ENCODE measurements at regions not wholly inside any gene's neighbourhood (a gene's known extent, or its start where the extent isn't known, plus 50 kb on each side); places are given as distances from the start of the nearest gene placed in this dataset.
A peak's percentile ranks its signal among the peaks of the same experiment; 100 is the strongest.
"Not testable (repeated sequence)": the region's sequence is repeated elsewhere in the genome, so short reads cannot be mapped to it uniquely, and the experiment has no call there.

DNA sequence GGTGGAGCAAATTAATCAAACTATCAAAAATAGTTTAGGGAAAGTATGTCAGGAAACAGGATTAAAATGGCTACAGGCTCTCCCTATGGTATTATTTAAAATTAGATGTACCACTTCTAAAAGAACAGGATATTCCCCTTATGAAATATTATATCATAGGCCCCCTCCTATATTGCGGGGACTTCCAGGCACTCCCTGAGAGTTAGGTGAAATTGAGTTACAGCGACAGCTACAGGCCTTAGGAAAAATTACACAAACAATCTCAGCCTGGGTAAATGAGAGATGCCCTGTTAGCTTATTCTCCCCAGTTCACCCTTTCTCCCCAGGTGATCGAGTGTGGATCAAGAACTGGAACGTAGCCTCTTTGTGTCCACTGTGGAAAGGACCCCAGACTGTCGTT lies 86.7 kb upstream of the DEFB108B start:
- H3K4me1 ChIP-seq (ENCODE audit: control extremely low read depth in 1 of 4, control insufficient read depth in 4 of 4, insufficient read depth in 4 of 4, low read length in 3 of 4): peaks cover 0 to 17% (median 3%) of the 10 kb centered on the region in 4 experiments
- H3K27ac ChIP-seq (ENCODE audit: insufficient read depth in 1 of 2, low read depth in 1 of 2, low read length in 2 of 2, poor library complexity in 1 of 2, severe bottlenecking in 2 of 2); H3K27me3 ChIP-seq (replicated peaks in 2 of 5; ENCODE audit: control insufficient read depth in 4 of 5, insufficient read depth in 5 of 5, low read length in 4 of 5); DNase-seq; POLR2A ChIA-PET; CTCF ChIA-PET; H3K9me3 ChIP-seq (ENCODE audit: control extremely low read depth in 1 of 5, control insufficient read depth in 4 of 5, insufficient read depth in 2 of 5, low read depth in 1 of 5, low read length in 4 of 5); H3K4me3 ChIP-seq (ENCODE audit: control insufficient read depth in 1 of 7, extremely low read depth in 1 of 7, insufficient read depth in 4 of 7, low read depth in 2 of 7, low read length in 6 of 7); H3K36me3 ChIP-seq (ENCODE audit: control insufficient read depth in 4 of 4, insufficient read depth in 4 of 4, low read length in 3 of 4): not testable (repeated sequence)
- 47% methylated on average over 2 of the region's 5 CpGs for WGBS (ENCODE audit: insufficient coverage)

DNA sequence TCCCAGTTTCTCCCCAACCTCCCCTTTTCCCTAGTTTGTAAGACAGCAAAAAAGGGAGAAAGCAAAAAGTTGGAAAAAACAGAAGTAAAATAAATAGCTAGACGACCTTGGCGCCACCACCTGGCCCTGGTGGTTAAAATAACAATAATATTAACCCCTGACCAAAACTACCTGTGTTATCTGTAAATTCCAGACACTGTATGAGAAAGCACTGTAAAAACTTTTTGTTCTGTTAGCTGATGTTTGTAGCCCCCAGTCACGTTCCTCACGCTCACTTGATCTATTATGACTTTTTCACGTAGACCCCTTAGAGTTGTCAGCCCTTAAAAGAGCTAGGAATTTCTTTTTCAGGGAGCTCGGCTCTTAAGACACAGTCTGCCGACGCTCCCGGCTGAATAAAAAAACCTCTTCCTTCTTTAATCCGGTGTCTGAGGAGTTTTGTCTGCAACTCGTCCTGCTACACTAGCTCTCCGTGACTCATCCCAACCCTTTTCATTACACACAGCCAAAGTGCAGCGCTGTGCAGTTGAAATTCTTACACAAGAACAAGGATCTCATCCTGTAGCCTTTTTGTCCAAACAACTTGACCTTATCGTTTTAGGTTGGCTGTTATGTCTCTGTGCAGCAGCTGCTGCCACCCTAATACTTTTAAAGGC lies 83.9 kb upstream of the DEFB108B start:
- POLR2A ChIA-PET; H3K36me3 ChIP-seq (ENCODE audit: control insufficient read depth in 4 of 4, insufficient read depth in 4 of 4, low read length in 3 of 4); H3K27me3 ChIP-seq (replicated peaks in 2 of 5; ENCODE audit: control insufficient read depth in 4 of 5, insufficient read depth in 5 of 5, low read length in 4 of 5); H3K4me3 ChIP-seq (ENCODE audit: control insufficient read depth in 1 of 7, extremely low read depth in 1 of 7, insufficient read depth in 4 of 7, low read depth in 2 of 7, low read length in 6 of 7); H3K4me1 ChIP-seq (ENCODE audit: control extremely low read depth in 1 of 4, control insufficient read depth in 4 of 4, insufficient read depth in 4 of 4, low read length in 3 of 4); H3K27ac ChIP-seq (ENCODE audit: insufficient read depth in 1 of 2, low read depth in 1 of 2, low read length in 2 of 2, poor library complexity in 1 of 2, severe bottlenecking in 2 of 2); H3K9me3 ChIP-seq (ENCODE audit: control extremely low read depth in 1 of 5, control insufficient read depth in 4 of 5, insufficient read depth in 2 of 5, low read depth in 1 of 5, low read length in 4 of 5): not testable (repeated sequence)
- DNase-seq: peak in 1 of 3 donors; percentile 16
- 53% methylated on average over 10 of the region's 14 CpGs for WGBS (ENCODE audit: insufficient coverage)
- CTCF ChIA-PET: interaction anchor here (0.9 kb wide), 1 partner anchor 13 kb away, joined by 3 read pairs; no protein-coding TSS in a partner anchor

DNA sequence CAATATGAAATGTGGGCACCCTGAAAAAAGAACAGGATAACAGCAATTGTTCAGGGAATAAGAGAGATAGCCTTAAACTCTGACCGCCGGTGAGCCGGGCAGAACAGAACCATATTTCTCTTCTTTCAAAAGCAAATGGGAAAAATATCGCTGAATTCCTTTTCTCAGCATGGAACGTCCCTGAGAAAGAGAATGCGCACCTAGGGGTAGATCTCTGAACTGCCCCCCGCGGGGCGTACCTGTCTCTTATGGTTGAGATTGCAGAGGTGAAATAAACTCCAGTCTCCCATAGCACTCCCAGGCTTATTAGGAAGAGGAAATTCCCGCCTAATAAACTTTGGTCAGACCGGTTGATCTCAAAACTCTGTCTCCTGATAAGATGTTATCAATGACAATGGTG lies 82.1 kb upstream of the DEFB108B start:
- H3K27ac ChIP-seq (ENCODE audit: insufficient read depth in 1 of 2, low read depth in 1 of 2, low read length in 2 of 2, poor library complexity in 1 of 2, severe bottlenecking in 2 of 2): not testable (repeated sequence)

DNA sequence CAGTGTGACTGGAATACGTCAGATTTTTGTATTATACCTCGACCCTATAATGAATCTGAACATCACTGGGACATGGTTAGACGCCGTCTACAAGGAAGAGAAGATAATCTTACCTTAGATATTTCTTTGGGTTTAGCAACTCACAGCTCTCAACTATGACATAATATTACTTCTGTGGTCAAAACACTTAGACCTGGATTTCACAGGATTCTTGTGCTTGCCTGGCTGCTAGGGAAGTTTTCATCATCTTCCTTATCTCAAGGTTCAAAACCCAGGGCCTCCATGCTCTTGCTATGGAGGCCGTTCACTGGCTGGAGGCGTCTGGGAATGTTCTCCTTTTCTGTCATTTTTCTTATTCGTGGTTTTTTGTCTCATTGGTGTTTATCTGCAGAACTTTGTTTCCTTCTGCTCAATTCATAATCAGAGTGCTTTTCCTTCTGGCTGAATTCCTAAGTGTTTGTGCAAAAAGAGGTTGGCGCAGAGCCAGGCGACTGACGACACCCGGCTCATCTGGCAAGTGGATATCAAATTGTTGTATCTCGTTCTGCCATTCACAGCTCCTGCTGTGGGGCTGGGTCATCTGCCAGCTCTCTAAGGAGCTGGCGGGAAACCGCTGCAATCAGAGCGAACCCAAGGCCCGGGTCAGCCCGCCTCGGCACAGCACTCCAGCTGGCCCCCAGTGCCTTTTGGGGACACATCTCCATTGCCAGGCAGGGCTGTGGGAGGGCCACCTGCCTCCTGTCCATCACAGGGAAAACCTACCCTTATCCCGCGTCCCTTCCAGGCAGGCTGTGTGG lies 68.1 kb upstream of the DEFB108B start:
- POLR2A ChIA-PET; CTCF ChIA-PET; H3K36me3 ChIP-seq (ENCODE audit: control insufficient read depth in 4 of 4, insufficient read depth in 4 of 4, low read length in 3 of 4); H3K4me1 ChIP-seq (ENCODE audit: control extremely low read depth in 1 of 4, control insufficient read depth in 4 of 4, insufficient read depth in 4 of 4, low read length in 3 of 4); H3K9me3 ChIP-seq (ENCODE audit: control extremely low read depth in 1 of 5, control insufficient read depth in 4 of 5, insufficient read depth in 2 of 5, low read depth in 1 of 5, low read length in 4 of 5); H3K27ac ChIP-seq (ENCODE audit: insufficient read depth in 1 of 2, low read depth in 1 of 2, low read length in 2 of 2, poor library complexity in 1 of 2, severe bottlenecking in 2 of 2); DNase-seq; H3K4me3 ChIP-seq (ENCODE audit: control insufficient read depth in 1 of 7, extremely low read depth in 1 of 7, insufficient read depth in 4 of 7, low read depth in 2 of 7, low read length in 6 of 7); H3K27me3 ChIP-seq (replicated peaks in 2 of 5; ENCODE audit: control insufficient read depth in 4 of 5, insufficient read depth in 5 of 5, low read length in 4 of 5): not testable (repeated sequence)
- WGBS (ENCODE audit: insufficient coverage): 75% methylated on average over 7 of the region's 20 CpGs

More for the DNA sequence above, 82.1 kb upstream of the DEFB108B start:
- H3K9me3 ChIP-seq (ENCODE audit: control extremely low read depth in 1 of 5, control insufficient read depth in 4 of 5, insufficient read depth in 2 of 5, low read depth in 1 of 5, low read length in 4 of 5); H3K4me1 ChIP-seq (ENCODE audit: control extremely low read depth in 1 of 4, control insufficient read depth in 4 of 4, insufficient read depth in 4 of 4, low read length in 3 of 4); H3K27me3 ChIP-seq (replicated peaks in 2 of 5; ENCODE audit: control insufficient read depth in 4 of 5, insufficient read depth in 5 of 5, low read length in 4 of 5); H3K4me3 ChIP-seq (ENCODE audit: control insufficient read depth in 1 of 7, extremely low read depth in 1 of 7, insufficient read depth in 4 of 7, low read depth in 2 of 7, low read length in 6 of 7); POLR2A ChIA-PET; H3K36me3 ChIP-seq (ENCODE audit: control insufficient read depth in 4 of 4, insufficient read depth in 4 of 4, low read length in 3 of 4); CTCF ChIA-PET; DNase-seq: not testable (repeated sequence)
- WGBS (ENCODE audit: insufficient coverage): 100% methylated on average over 3 of the region's 11 CpGs

DNA sequence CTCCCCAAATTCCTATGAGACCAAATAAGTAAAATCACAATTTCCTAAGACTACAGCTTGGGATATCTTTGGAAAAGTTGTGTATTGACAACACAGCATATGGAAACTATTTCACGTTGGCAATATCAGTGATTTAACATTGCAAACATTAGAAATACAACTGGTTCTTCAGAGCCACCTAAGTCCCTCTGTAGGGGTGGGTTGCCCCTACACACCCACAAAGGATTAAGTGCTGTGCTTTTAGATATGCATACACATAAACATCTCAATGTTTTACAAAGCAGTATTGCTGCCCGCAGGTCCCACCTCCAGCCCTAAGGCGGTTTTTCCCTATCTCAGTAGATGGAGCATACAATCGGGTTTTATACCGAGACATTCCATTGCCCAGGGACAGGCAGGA lies 66.0 kb upstream of the DEFB108B start:
- H3K4me1 ChIP-seq (ENCODE audit: control extremely low read depth in 1 of 4, control insufficient read depth in 4 of 4, insufficient read depth in 4 of 4, low read length in 3 of 4); H3K9me3 ChIP-seq (ENCODE audit: control extremely low read depth in 1 of 5, control insufficient read depth in 4 of 5, insufficient read depth in 2 of 5, low read depth in 1 of 5, low read length in 4 of 5); H3K4me3 ChIP-seq (ENCODE audit: control insufficient read depth in 1 of 7, extremely low read depth in 1 of 7, insufficient read depth in 4 of 7, low read depth in 2 of 7, low read length in 6 of 7); DNase-seq; H3K36me3 ChIP-seq (ENCODE audit: control insufficient read depth in 4 of 4, insufficient read depth in 4 of 4, low read length in 3 of 4); POLR2A ChIA-PET; H3K27ac ChIP-seq (ENCODE audit: insufficient read depth in 1 of 2, low read depth in 1 of 2, low read length in 2 of 2, poor library complexity in 1 of 2, severe bottlenecking in 2 of 2); CTCF ChIA-PET; H3K27me3 ChIP-seq (replicated peaks in 2 of 5; ENCODE audit: control insufficient read depth in 4 of 5, insufficient read depth in 5 of 5, low read length in 4 of 5): not testable (repeated sequence)
- 100% methylated on average over 1 of the region's 5 CpGs for WGBS (ENCODE audit: insufficient coverage)

DNA sequence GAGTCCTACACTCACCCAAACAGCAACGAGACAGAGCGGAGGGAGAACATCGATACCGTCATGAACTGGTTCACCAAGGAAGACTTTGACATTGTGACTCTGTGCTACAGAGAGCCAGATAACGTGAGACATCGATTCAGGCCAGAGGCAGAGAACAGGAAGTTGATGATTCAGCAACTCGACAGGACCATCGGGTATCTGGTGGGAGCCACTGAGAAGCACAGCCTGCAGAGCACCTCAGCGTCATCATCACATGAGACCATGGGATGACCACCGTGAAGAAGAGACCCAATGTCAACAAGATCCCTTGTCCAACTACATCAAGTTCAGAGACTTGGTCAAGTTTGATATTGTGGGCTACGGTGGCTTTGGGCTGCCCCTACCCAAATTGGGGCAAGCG lies 60.8 kb upstream of the DEFB108B start:
- H3K27me3 ChIP-seq (replicated peaks in 2 of 5; ENCODE audit: control insufficient read depth in 4 of 5, insufficient read depth in 5 of 5, low read length in 4 of 5); H3K27ac ChIP-seq (ENCODE audit: insufficient read depth in 1 of 2, low read depth in 1 of 2, low read length in 2 of 2, poor library complexity in 1 of 2, severe bottlenecking in 2 of 2); CTCF ChIA-PET; H3K4me3 ChIP-seq (ENCODE audit: control insufficient read depth in 1 of 7, extremely low read depth in 1 of 7, insufficient read depth in 4 of 7, low read depth in 2 of 7, low read length in 6 of 7); H3K4me1 ChIP-seq (ENCODE audit: control extremely low read depth in 1 of 4, control insufficient read depth in 4 of 4, insufficient read depth in 4 of 4, low read length in 3 of 4); POLR2A ChIA-PET; H3K36me3 ChIP-seq (ENCODE audit: control insufficient read depth in 4 of 4, insufficient read depth in 4 of 4, low read length in 3 of 4); H3K9me3 ChIP-seq (ENCODE audit: control extremely low read depth in 1 of 5, control insufficient read depth in 4 of 5, insufficient read depth in 2 of 5, low read depth in 1 of 5, low read length in 4 of 5): not testable (repeated sequence)
- peak in 2 of 3 donors; percentile 42 to 64 for DNase-seq
- WGBS (ENCODE audit: insufficient coverage): 61% methylated on average over 8 of the region's 12 CpGs

DNA sequence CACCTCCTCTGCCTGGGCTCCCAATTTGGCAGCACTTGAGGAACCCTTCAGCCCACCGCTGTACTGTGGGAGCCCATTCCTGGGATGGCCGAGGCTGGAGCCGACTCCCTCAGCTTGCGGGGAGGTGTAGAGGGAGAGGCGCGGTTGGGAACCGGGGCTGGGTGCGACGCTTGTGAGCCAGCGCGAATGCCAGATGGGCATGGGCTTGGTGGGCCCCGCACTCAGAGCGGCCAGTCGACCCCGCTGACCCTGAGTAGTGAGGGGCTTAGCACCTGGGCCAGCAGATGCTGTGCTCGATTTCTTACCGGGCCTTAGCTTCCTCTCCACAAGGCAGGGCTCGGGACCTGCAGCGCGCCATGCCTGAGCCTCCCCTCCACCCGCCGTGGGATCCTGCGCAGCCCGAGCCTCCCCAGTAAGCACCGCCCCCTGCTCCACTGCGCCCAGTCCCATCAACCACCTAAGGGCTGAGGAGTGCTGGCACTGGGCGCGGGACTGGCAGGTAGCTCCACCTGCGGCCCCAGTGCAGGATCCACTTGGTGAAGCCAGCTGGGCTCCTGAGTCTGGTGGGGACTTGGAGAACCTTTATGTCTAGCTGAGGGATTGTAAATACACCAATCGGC lies 58.3 kb upstream of the DEFB108B start:
- 97% methylated on average over 26 of the region's 30 CpGs for WGBS (ENCODE audit: insufficient coverage)
- Histone ChIP-seq H3K27ac (ENCODE audit: insufficient read depth in 1 of 2, low read depth in 1 of 2, low read length in 2 of 2, poor library complexity in 1 of 2, severe bottlenecking in 2 of 2) (no peak overlapping the region), H3K4me3 (ENCODE audit: control insufficient read depth in 1 of 7, extremely low read depth in 1 of 7, insufficient read depth in 4 of 7, low read depth in 2 of 7, low read length in 6 of 7) (no peak overlapping the region), H3K4me1 (ENCODE audit: control extremely low read depth in 1 of 4, control insufficient read depth in 4 of 4, insufficient read depth in 4 of 4, low read length in 3 of 4) (no peaks in the 10 kb centered on the region), H3K9me3 (ENCODE audit: control extremely low read depth in 1 of 5, control insufficient read depth in 4 of 5, insufficient read depth in 2 of 5, low read depth in 1 of 5, low read length in 4 of 5) (no peaks in the 10 kb centered on the region), H3K36me3 (ENCODE audit: control insufficient read depth in 4 of 4, insufficient read depth in 4 of 4, low read length in 3 of 4) (no peaks in the 10 kb centered on the region), H3K27me3 (replicated peaks in 2 of 5; ENCODE audit: control insufficient read depth in 4 of 5, insufficient read depth in 5 of 5, low read length in 4 of 5) (no peaks in the 10 kb centered on the region)
- no peak for DNase-seq
- POLR2A ChIA-PET: interaction anchor here (1.2 kb wide), 1 partner anchor 12 kb away, joined by 3 read pairs; no protein-coding TSS in a partner anchor
- CTCF ChIA-PET: no interaction called here
